B cell (primary cell): ENCODE measurements at regions not wholly inside any gene's neighbourhood (a gene's known extent, or its start where the extent isn't known, plus 50 kb on each side); places are given as distances from the start of the nearest gene placed in this dataset.

Source experiments
- ATAC-seq: fragments of 200-7000 bp; cut with Tn5 transposase; one replicate; pipeline ENCODE4 v1.10.0; 2021; ENCODE audit warnings: low read depth, mild to moderate bottlenecking, moderate number of reproducible peaks, moderate library complexity
- CTCF ChIA-PET: fragments of 350-600 bp; sonication (Branson Sonifier 250); formaldehyde crosslinking; loops from one replicate; lab custom pipeline; 2021; ENCODE audit warnings: antibody characterized with exemption, inconsistent platforms; lab: Charles Lee
- POLR2A ChIA-PET: fragments of 350-600 bp; sonication (Branson Sonifier 250); formaldehyde crosslinking; loops from one replicate; lab custom pipeline; 2021; ENCODE audit warnings: antibody characterized with exemption; lab: Charles Lee
- DNase-seq: peaks from one replicate; pipeline ENCODE4 v3.0.0; 2013
- H2AFZ ChIP-seq: 2 replicates; pipeline ENCODE4 v1.6.1; 2012; ENCODE audit warnings: mild to moderate bottlenecking, low read depth, low read length; ENCODE audit not compliant: insufficient read depth, poor library complexity, severe bottlenecking
- H3K27ac ChIP-seq, 2 donors: 1 replicate in 1 of 2; 2 replicates in 1 of 2; pipeline ENCODE4 v1.5.1; 2012 to 2013; ENCODE audit warnings: low read length in 2 of 2, mild to moderate bottlenecking in 2 of 2, moderate library complexity in 1 of 2
- H3K27me3 ChIP-seq, 4 experiments: fragments of 200-600 bp in 1 of 4; sonication (generic) in 1 of 4; replicated peaks in 1 of 4; 1 replicate in 2 of 4; 2 replicates in 2 of 4; pipeline versions ENCODE4 v1.6.1 to v1.7.0; 2013 to 2016; ENCODE audit warnings: low read length in 3 of 4, mild to moderate bottlenecking in 2 of 4, mixed read lengths in 1 of 4, moderate library complexity in 1 of 4; ENCODE audit not compliant: insufficient read depth in 4 of 4, control insufficient read depth in 3 of 4; ENCODE audit errors: control extremely low read depth in 1 of 4
- H3K36me3 ChIP-seq, 2 experiments: replicated peaks in 1 of 2; 1 replicate in 1 of 2; 2 replicates in 1 of 2; pipeline versions ENCODE4 v1.6.1 to v1.7.1; 2013; ENCODE audit warnings: low read length in 1 of 2; ENCODE audit not compliant: insufficient read depth in 2 of 2, control insufficient read depth in 1 of 2; ENCODE audit errors: control extremely low read depth in 1 of 2, extremely low read depth in 1 of 2
- H3K4me1 ChIP-seq, 2 donors: fragments of 200-600 bp in 1 of 2; sonication (generic) in 1 of 2; 1 replicate in 1 of 2; 2 replicates in 1 of 2; pipeline versions ENCODE4 v1.5.1 to v1.6.1; 2013 to 2017; ENCODE audit warnings: low read length in 2 of 2; ENCODE audit not compliant: control insufficient read depth in 2 of 2, insufficient read depth in 2 of 2
- H3K4me2 ChIP-seq: replicated peaks from 2 replicates; pipeline ENCODE3; 2012; ENCODE audit warnings: mild to moderate bottlenecking, low read depth, low read length; ENCODE audit not compliant: poor library complexity, severe bottlenecking
- H3K4me3 ChIP-seq, 5 experiments: fragments of 200-600 bp in 1 of 5; sonication (generic) in 1 of 5; 1 replicate in 3 of 5; 2 replicates in 2 of 5; pipeline versions ENCODE4 v1.5.1 to v1.7.0; 2011 to 2016; ENCODE audit warnings: low read length in 4 of 5, mild to moderate bottlenecking in 4 of 5, low read depth in 2 of 5, control low read depth in 1 of 5, moderate library complexity in 1 of 5; ENCODE audit not compliant: insufficient read depth in 1 of 5; ENCODE audit errors: control extremely low read depth in 1 of 5, extremely low read depth in 1 of 5
- H3K79me2 ChIP-seq: fragments of 200-600 bp; sonication (generic); one replicate; pipeline ENCODE4 v1.6.0; 2016; ENCODE audit warnings: low read length; ENCODE audit not compliant: control insufficient read depth, insufficient read depth
- H3K9ac ChIP-seq: fragments of 200-600 bp; sonication (generic); 2 replicates; pipeline ENCODE4 v1.6.1; 2017; ENCODE audit warnings: mild to moderate bottlenecking, low read length, moderate library complexity
- H3K9me3 ChIP-seq, 3 donors: one replicate each; pipeline versions ENCODE4 v1.6.1 to v1.7.1; 2013; ENCODE audit warnings: low read length in 2 of 3; ENCODE audit not compliant: control insufficient read depth in 2 of 3, insufficient read depth in 1 of 3; ENCODE audit errors: control extremely low read depth in 1 of 3
- H4K20me1 ChIP-seq: 2 replicates; pipeline ENCODE4 v1.6.0; 2012; ENCODE audit warnings: mild to moderate bottlenecking, low read length; ENCODE audit not compliant: insufficient read depth, control insufficient read depth, poor library complexity, severe bottlenecking
- H3K27ac Mint-ChIP-seq: one replicate; pipeline ENCODE4 v1.8.0; 2021; ENCODE audit warnings: mixed read lengths
- H3K27me3 Mint-ChIP-seq: one replicate; pipeline ENCODE4 v1.8.0; 2021; ENCODE audit warnings: mixed read lengths
- H3K4me1 Mint-ChIP-seq: one replicate; pipeline ENCODE4 v1.8.0; 2021; ENCODE audit warnings: mixed read lengths
- H3K4me3 Mint-ChIP-seq: one replicate; pipeline ENCODE4 v1.8.0; 2021; ENCODE audit warnings: mixed read lengths
- H3K9me3 Mint-ChIP-seq: one replicate; pipeline ENCODE4 v1.8.0; 2022; ENCODE audit warnings: mixed read lengths; ENCODE audit not compliant: insufficient read depth
- EZH2 ChIP-seq: IDR thresholded peaks from 2 replicates; pipeline ENCODE4 v1.6.1; 2012; ENCODE audit warnings: borderline replicate concordance, low read depth, mild to moderate bottlenecking, moderate library complexity, low read length; ENCODE audit not compliant: insufficient read depth, poor library complexity, severe bottlenecking
- WGBS: methylation state at CpG from one replicate; pipeline ENCODE4 v1.1.5; 2013; ENCODE audit warnings: missing lambda C conversion rate; ENCODE audit not compliant: insufficient coverage; 5-methylcytosine and 5-hydroxymethylcytosine counted together
- intact Hi-C: fragments of 100-400 bp; cut with micrococcal nuclease; formaldehyde crosslinking; loops from one replicate; pipeline ENCODE4 v1.10.0; 2022
- TF ChIP-seq, protein P1 (sequence below): fragments of 200-600 bp; IDR thresholded peaks from one replicate; pipeline ENCODE4 v1.8.0; 2022; ENCODE audit warnings: antibody characterized with exemption, mild to moderate bottlenecking

DNA sequence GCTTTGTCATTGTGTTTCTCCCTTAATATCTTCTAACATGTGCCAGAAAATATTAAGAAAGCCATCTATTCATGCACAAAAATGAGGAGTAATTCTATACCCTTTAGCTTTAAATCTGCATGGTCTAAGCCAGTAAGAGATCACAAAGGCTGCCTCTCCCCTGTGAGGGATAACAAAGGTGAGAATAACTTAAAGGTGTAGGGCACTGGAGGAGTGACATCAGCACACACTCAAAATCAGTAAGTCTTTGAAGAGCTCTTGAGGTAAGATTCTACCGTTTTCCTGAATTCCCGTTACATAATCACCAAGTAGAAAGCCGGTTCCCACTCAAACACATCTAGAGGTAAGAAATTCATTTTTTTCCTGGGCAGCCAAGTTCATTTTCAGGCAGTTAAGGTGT is 123.9 kb upstream of the SULT1C3 start:
- Mint-ChIP-seq H3K9me3 (peaks cover 2% of the 10 kb centered on the region), H3K27ac (no peak overlapping the region), H3K4me3 (no peak overlapping the region), H3K27me3 (peaks cover 9% of the 10 kb centered on the region), H3K4me1 (no peaks in the 10 kb centered on the region)
- Histone ChIP-seq H3K9ac (no peak overlapping the region), H3K36me3 (no peaks in the 10 kb centered on the region), H3K27me3 (no peaks in the 10 kb centered on the region), H3K79me2 (no peaks in the 10 kb centered on the region), H2AFZ (no peak overlapping the region), H3K9me3 (peaks cover 0 to 6% (median 0%) of the 10 kb centered on the region in 3 donors), H3K4me1 (no peaks in the 10 kb centered on the region), H4K20me1 (no peaks in the 10 kb centered on the region), H3K4me3 (no peak overlapping the region), H3K27ac (no peak overlapping the region), H3K4me2 (no peak overlapping the region)
- ATAC-seq = no peak
- CTCF ChIA-PET = no interaction called here
- POLR2A ChIA-PET = no interaction called here
- no peak for DNase-seq
- intact Hi-C loops = no loop called here
- TF ChIP-seq, protein P1, sequence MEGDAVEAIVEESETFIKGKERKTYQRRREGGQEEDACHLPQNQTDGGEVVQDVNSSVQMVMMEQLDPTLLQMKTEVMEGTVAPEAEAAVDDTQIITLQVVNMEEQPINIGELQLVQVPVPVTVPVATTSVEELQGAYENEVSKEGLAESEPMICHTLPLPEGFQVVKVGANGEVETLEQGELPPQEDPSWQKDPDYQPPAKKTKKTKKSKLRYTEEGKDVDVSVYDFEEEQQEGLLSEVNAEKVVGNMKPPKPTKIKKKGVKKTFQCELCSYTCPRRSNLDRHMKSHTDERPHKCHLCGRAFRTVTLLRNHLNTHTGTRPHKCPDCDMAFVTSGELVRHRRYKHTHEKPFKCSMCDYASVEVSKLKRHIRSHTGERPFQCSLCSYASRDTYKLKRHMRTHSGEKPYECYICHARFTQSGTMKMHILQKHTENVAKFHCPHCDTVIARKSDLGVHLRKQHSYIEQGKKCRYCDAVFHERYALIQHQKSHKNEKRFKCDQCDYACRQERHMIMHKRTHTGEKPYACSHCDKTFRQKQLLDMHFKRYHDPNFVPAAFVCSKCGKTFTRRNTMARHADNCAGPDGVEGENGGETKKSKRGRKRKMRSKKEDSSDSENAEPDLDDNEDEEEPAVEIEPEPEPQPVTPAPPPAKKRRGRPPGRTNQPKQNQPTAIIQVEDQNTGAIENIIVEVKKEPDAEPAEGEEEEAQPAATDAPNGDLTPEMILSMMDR = no peak
- no peak for TF ChIP-seq EZH2
- WGBS = no CpG with 5 or more reads among the region's 3 CpGs

DNA sequence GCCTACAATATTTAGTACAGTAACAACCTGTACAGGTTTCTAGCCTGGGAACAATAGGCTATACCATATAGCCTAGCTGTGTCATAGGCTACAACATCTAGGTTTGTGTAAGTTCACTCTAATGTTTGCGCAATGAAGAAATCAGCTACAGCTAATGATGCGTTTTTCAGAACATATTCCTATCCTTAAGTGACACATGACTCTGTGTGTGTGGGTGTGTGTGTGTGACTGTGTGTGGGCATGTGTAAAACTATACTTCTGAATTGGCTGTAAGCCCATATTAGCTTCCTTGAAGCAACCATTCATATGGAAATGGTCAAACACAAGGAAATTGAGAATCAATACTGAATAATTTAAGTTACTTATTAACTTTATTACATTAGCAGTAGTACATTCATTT is 120.8 kb upstream of the SULT1C3 start:
- no peaks in the 10 kb centered on the region for H3K27me3 ChIP-seq
- no peak overlapping the region for H3K27ac ChIP-seq
- H3K9me3 Mint-ChIP-seq = no peaks in the 10 kb centered on the region
- no peak overlapping the region for H3K4me3 ChIP-seq
- H3K79me2 ChIP-seq = no peaks in the 10 kb centered on the region
- H3K27ac Mint-ChIP-seq = no peak overlapping the region
- H2AFZ ChIP-seq = no peak overlapping the region
- ATAC-seq = no peak
- H3K4me1 ChIP-seq = no peaks in the 10 kb centered on the region
- H3K4me1 Mint-ChIP-seq = no peaks in the 10 kb centered on the region
- H3K4me2 ChIP-seq = no peak overlapping the region
- DNase-seq = no peak
- intact Hi-C loops = no loop called here
- H4K20me1 ChIP-seq = no peaks in the 10 kb centered on the region
- H3K9me3 ChIP-seq = no peaks in the 10 kb centered on the region
- H3K36me3 ChIP-seq = no peaks in the 10 kb centered on the region
- H3K27me3 Mint-ChIP-seq = peaks cover 8% of the 10 kb centered on the region
- TF ChIP-seq, protein P1 = no peak
- TF ChIP-seq EZH2 = no peak
- CTCF ChIA-PET = no interaction called here
- POLR2A ChIA-PET = no interaction called here
- no peak overlapping the region for H3K9ac ChIP-seq
- WGBS = no CpG with 5 or more reads among the region's 2 CpGs
- H3K4me3 Mint-ChIP-seq = no peak overlapping the region
